T-helper 2 cell (primary cell): ENCODE measurements at regions not wholly inside any gene's neighbourhood (a gene's known extent, or its start where the extent isn't known, plus 50 kb on each side); places are given as distances from the start of the nearest gene placed in this dataset.

Experiments
- DNase-seq, 5 experiments: peaks; one replicate each; pipeline versions ENCODE4 v3.0.0 to v3.0.0-alpha.2; 2012 to 2022

- no peak for DNase-seq
Observed at GRCh38 chr15:52866698-52867097, 76.6 kb upstream of the ONECUT1 start.

GRCh38 chr15:52862677-52863076 is 72.5 kb upstream of the ONECUT1 start:
- no peak for DNase-seq

- DNase-seq, result no peak
Observed at GRCh38 chr15:52858782-52859176, 68.6 kb upstream of the ONECUT1 start.

- DNase-seq, result no peak
Observed at GRCh38 chr15:52857937-52858781, 68.0 kb upstream of the ONECUT1 start.

- no peak for DNase-seq
Observed at GRCh38 chr15:52857471-52857870, 67.3 kb upstream of the ONECUT1 start.

- no peak for DNase-seq
Observed at GRCh38 chr15:52856286-52856685, 66.2 kb upstream of the ONECUT1 start.

DNA sequence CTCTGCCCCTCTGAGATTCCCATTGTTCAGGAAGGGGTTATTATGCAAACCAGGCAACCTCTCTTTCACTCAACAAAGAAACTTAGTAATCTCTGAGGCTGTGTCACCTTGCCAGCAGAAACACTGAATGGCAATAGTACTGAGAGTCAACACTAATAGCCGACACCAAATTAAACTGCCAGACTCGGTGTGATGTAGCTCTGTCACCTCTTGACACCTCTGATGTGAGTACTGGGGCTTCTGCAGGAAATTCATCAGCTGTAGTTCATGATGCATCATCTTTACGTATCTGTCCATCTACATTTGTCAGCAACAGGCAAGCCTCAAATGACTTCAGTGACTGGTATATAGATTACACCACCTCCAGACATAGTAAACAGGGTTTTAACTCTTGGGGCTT is 65.0 kb upstream of the ONECUT1 start:
- DNase-seq, result no peak

DNA sequence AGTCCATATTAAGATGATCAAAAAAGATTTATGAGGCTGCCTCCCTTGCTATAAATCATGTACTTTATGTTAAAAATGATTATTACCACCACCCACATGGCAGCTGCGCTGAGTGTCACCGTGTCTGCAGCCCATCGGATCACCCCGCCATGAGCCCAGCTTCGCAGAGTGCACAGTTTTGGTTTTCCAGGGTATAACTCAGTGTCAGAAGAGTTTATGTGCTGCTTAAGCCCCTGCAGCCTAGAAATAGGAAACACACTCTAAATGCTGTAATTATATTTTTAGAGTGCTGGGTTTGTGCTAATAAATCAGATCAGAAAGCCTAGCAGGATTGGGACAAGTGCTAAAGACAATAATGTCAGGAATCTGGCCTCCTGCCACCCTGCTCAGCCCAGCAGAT is 54.7 kb upstream of the ONECUT1 start:
- DNase-seq, result no peak
